ENCODE measurements at regions not wholly inside any gene's neighbourhood (a gene's known extent, or its start where the extent isn't known, plus 50 kb on each side); places are given as distances from the start of the nearest gene placed in this dataset.

GRCh38 chr1:201606096-201606495 is 67.2 kb downstream of the NAV1 start:
- TF ChIP-seq CTCF (IDR thresholded peaks at IDR 0.05; ENCODE audit: poor library complexity, severe bottlenecking) (no peak), POLR2AphosphoS5 (IDR thresholded peaks at IDR 0.05) (no peak), REST (IDR thresholded peaks at IDR 0.05; ENCODE audit: borderline replicate concordance) (no peak), EZH2 (IDR thresholded peaks at IDR 0.05; ENCODE audit: borderline replicate concordance, insufficient read depth, low read length, poor library complexity, severe bottlenecking) (no peak), RAD21 (conservative IDR thresholded peaks at IDR 0.05) (no peak), TAF1 (IDR thresholded peaks at IDR 0.05; ENCODE audit: low read depth) (no peak), EP300 (conservative IDR thresholded peaks at IDR 0.05; ENCODE audit: poor library complexity, severe bottlenecking) (no peak), MXI1 (conservative IDR thresholded peaks at IDR 0.05; ENCODE audit: poor library complexity, severe bottlenecking) (no peak), SMC3 (conservative IDR thresholded peaks at IDR 0.05; ENCODE audit: poor library complexity) (no peak)
